Activated CD4-positive, alpha-beta T cell treated with anti-CD3 and anti-CD28 coated beads, Interleukin-2, amount 10 ng/mL, durations not matched to agents 24 days and 14 days (primary cell): ENCODE measurements at regions not wholly inside any gene's neighbourhood (a gene's known extent, or its start where the extent isn't known, plus 50 kb on each side); places are given as distances from the start of the nearest gene placed in this dataset.

Source experiments
- DNase-seq: peaks from one replicate; pipeline ENCODE4 v3.0.0; 2022
- H3K27ac Mint-ChIP-seq: one replicate; pipeline ENCODE4 v1.8.0; 2022; ENCODE audit warnings: mild to moderate bottlenecking, mixed read lengths
- H3K27me3 Mint-ChIP-seq: one replicate; pipeline ENCODE4 v1.8.0; 2022; ENCODE audit warnings: mixed read lengths
- H3K36me3 Mint-ChIP-seq: one replicate; pipeline ENCODE4 v1.8.0; 2022; ENCODE audit warnings: low read depth, mild to moderate bottlenecking, mixed read lengths
- H3K4me1 Mint-ChIP-seq: one replicate; pipeline ENCODE4 v1.8.0; 2021; ENCODE audit warnings: mixed read lengths
- H3K4me3 Mint-ChIP-seq: one replicate; pipeline ENCODE4 v1.8.0; 2022; ENCODE audit warnings: mild to moderate bottlenecking, moderate library complexity, mixed read lengths
- H3K9me3 Mint-ChIP-seq: one replicate; pipeline ENCODE4 v1.8.0; 2021; ENCODE audit warnings: mixed read lengths
- intact Hi-C: fragments of 100-400 bp; cut with micrococcal nuclease; formaldehyde crosslinking; loops from one replicate; pipeline ENCODE4 v1.15.1; 2023

GRCh38 chr13:73464758-73465616 is 406.2 kb downstream of the KLF5 start:
- no peaks in the 10 kb centered on the region for H3K36me3 Mint-ChIP-seq
- H3K4me3 Mint-ChIP-seq, result no peak overlapping the region
- no peak for DNase-seq
- no peak overlapping the region for H3K27ac Mint-ChIP-seq
- peaks cover 2% of the 10 kb centered on the region for H3K27me3 Mint-ChIP-seq
- intact Hi-C loops, result no loop called here
- H3K4me1 Mint-ChIP-seq, result no peaks in the 10 kb centered on the region
- peaks cover 10% of the 10 kb centered on the region for H3K9me3 Mint-ChIP-seq

- peaks cover 2% of the 10 kb centered on the region for H3K27me3 Mint-ChIP-seq
- peaks cover 8% of the 10 kb centered on the region for H3K9me3 Mint-ChIP-seq
- H3K4me1 Mint-ChIP-seq, result no peaks in the 10 kb centered on the region
- no peak overlapping the region for H3K4me3 Mint-ChIP-seq
- intact Hi-C loops, result no loop called here
- H3K36me3 Mint-ChIP-seq, result no peaks in the 10 kb centered on the region
- H3K27ac Mint-ChIP-seq, result no peak overlapping the region
- no peak for DNase-seq
Measured at GRCh38 chr13:73462241-73462640, 403.4 kb downstream of the KLF5 start.

- no peak overlapping the region for H3K4me3 Mint-ChIP-seq
- no peak overlapping the region for H3K27ac Mint-ChIP-seq
- no peaks in the 10 kb centered on the region for H3K36me3 Mint-ChIP-seq
- no peaks in the 10 kb centered on the region for H3K4me1 Mint-ChIP-seq
- no peaks in the 10 kb centered on the region for H3K9me3 Mint-ChIP-seq
- H3K27me3 Mint-ChIP-seq, result no peaks in the 10 kb centered on the region
- intact Hi-C loops, result no loop called here
- no peak for DNase-seq
Measured at GRCh38 chr13:73451221-73452029, 392.6 kb downstream of the KLF5 start.

- H3K4me3 Mint-ChIP-seq, result no peak overlapping the region
- no peak for DNase-seq
- H3K9me3 Mint-ChIP-seq, result peaks cover 4% of the 10 kb centered on the region
- no peaks in the 10 kb centered on the region for H3K27me3 Mint-ChIP-seq
- no peaks in the 10 kb centered on the region for H3K4me1 Mint-ChIP-seq
- H3K36me3 Mint-ChIP-seq, result no peaks in the 10 kb centered on the region
- intact Hi-C loops, result no loop called here
- no peak overlapping the region for H3K27ac Mint-ChIP-seq
Measured at GRCh38 chr13:73450583-73450982, 391.8 kb downstream of the KLF5 start.

GRCh38 chr13:73449252-73449651 is 390.4 kb downstream of the KLF5 start:
- no peaks in the 10 kb centered on the region for H3K36me3 Mint-ChIP-seq
- H3K9me3 Mint-ChIP-seq, result peaks cover 4% of the 10 kb centered on the region
- no peak overlapping the region for H3K4me3 Mint-ChIP-seq
- no peak for DNase-seq
- H3K27me3 Mint-ChIP-seq, result no peaks in the 10 kb centered on the region
- H3K4me1 Mint-ChIP-seq, result no peaks in the 10 kb centered on the region
- H3K27ac Mint-ChIP-seq, result no peak overlapping the region
- intact Hi-C loops, result no loop called here

GRCh38 chr13:73440296-73440895 is 381.6 kb downstream of the KLF5 start:
- H3K4me1 Mint-ChIP-seq, result no peaks in the 10 kb centered on the region
- H3K27me3 Mint-ChIP-seq, result no peaks in the 10 kb centered on the region
- H3K36me3 Mint-ChIP-seq, result peaks cover 2% of the 10 kb centered on the region
- intact Hi-C loops, result no loop called here
- no peak overlapping the region for H3K27ac Mint-ChIP-seq
- no peak overlapping the region for H3K4me3 Mint-ChIP-seq
- H3K9me3 Mint-ChIP-seq, result peaks cover 11% of the 10 kb centered on the region
- DNase-seq, result peak; percentile 58

GRCh38 chr13:73433890-73434289 is 375.1 kb downstream of the KLF5 start:
- H3K27me3 Mint-ChIP-seq, result no peaks in the 10 kb centered on the region
- no peak overlapping the region for H3K4me3 Mint-ChIP-seq
- no peak overlapping the region for H3K27ac Mint-ChIP-seq
- intact Hi-C loops, result no loop called here
- DNase-seq, result no peak
- peaks cover 2% of the 10 kb centered on the region for H3K4me1 Mint-ChIP-seq
- H3K9me3 Mint-ChIP-seq, result peaks cover 12% of the 10 kb centered on the region
- H3K36me3 Mint-ChIP-seq, result no peaks in the 10 kb centered on the region

- intact Hi-C loops, result no loop called here
- H3K36me3 Mint-ChIP-seq, result no peaks in the 10 kb centered on the region
- no peak overlapping the region for H3K4me3 Mint-ChIP-seq
- peaks cover 2% of the 10 kb centered on the region for H3K4me1 Mint-ChIP-seq
- H3K27ac Mint-ChIP-seq, result no peak overlapping the region
- peaks cover 12% of the 10 kb centered on the region for H3K9me3 Mint-ChIP-seq
- H3K27me3 Mint-ChIP-seq, result no peaks in the 10 kb centered on the region
- DNase-seq, result no peak
Measured at GRCh38 chr13:73433458-73433857, 374.7 kb downstream of the KLF5 start.

- H3K4me3 Mint-ChIP-seq, result no peak overlapping the region
- H3K9me3 Mint-ChIP-seq, result peaks cover 5% of the 10 kb centered on the region
- intact Hi-C loops, result no loop called here
- no peak overlapping the region for H3K27ac Mint-ChIP-seq
- no peaks in the 10 kb centered on the region for H3K36me3 Mint-ChIP-seq
- peaks cover 2% of the 10 kb centered on the region for H3K4me1 Mint-ChIP-seq
- H3K27me3 Mint-ChIP-seq, result no peaks in the 10 kb centered on the region
- DNase-seq, result no peak
Measured at GRCh38 chr13:73429701-73430100, 370.9 kb downstream of the KLF5 start.

GRCh38 chr13:73428706-73429105 is 369.9 kb downstream of the KLF5 start:
- intact Hi-C loops, result no loop called here
- Mint-ChIP-seq H3K9me3 (peaks cover 5% of the 10 kb centered on the region), H3K4me1 (no peaks in the 10 kb centered on the region)

GRCh38 chr13:73428137-73428536 is 369.3 kb downstream of the KLF5 start:
- Mint-ChIP-seq H3K9me3 (peaks cover 5% of the 10 kb centered on the region), H3K27me3 (no peaks in the 10 kb centered on the region), H3K4me3 (no peak overlapping the region), H3K36me3 (no peaks in the 10 kb centered on the region), H3K27ac (no peak overlapping the region), H3K4me1 (no peaks in the 10 kb centered on the region)
- no peak for DNase-seq
- intact Hi-C loops, result no loop called here

More at GRCh38 chr13:73428706-73429105, 369.9 kb downstream of the KLF5 start:
- H3K36me3 Mint-ChIP-seq, result no peaks in the 10 kb centered on the region
- no peak for DNase-seq
- no peaks in the 10 kb centered on the region for H3K27me3 Mint-ChIP-seq
- no peak overlapping the region for H3K27ac Mint-ChIP-seq
- no peak overlapping the region for H3K4me3 Mint-ChIP-seq

- H3K9me3 Mint-ChIP-seq, result no peaks in the 10 kb centered on the region
- no peak for DNase-seq
- no peaks in the 10 kb centered on the region for H3K4me1 Mint-ChIP-seq
- H3K4me3 Mint-ChIP-seq, result no peak overlapping the region
- no peaks in the 10 kb centered on the region for H3K27me3 Mint-ChIP-seq
- H3K36me3 Mint-ChIP-seq, result no peaks in the 10 kb centered on the region
- intact Hi-C loops, result no loop called here
- no peak overlapping the region for H3K27ac Mint-ChIP-seq
Measured at GRCh38 chr13:73422973-73423372, 364.2 kb downstream of the KLF5 start.

- H3K9me3 Mint-ChIP-seq, result no peaks in the 10 kb centered on the region
- H3K4me3 Mint-ChIP-seq, result no peak overlapping the region
- H3K27ac Mint-ChIP-seq, result no peak overlapping the region
- intact Hi-C loops, result no loop called here
- DNase-seq, result no peak
- H3K4me1 Mint-ChIP-seq, result no peaks in the 10 kb centered on the region
- H3K36me3 Mint-ChIP-seq, result no peaks in the 10 kb centered on the region
- no peaks in the 10 kb centered on the region for H3K27me3 Mint-ChIP-seq
Measured at GRCh38 chr13:73421310-73421912, 362.6 kb downstream of the KLF5 start.

GRCh38 chr13:73419186-73419585 is 360.4 kb downstream of the KLF5 start:
- Mint-ChIP-seq H3K36me3 (no peaks in the 10 kb centered on the region), H3K27me3 (peaks cover 4% of the 10 kb centered on the region), H3K9me3 (no peaks in the 10 kb centered on the region), H3K27ac (no peak overlapping the region), H3K4me1 (no peaks in the 10 kb centered on the region), H3K4me3 (no peak overlapping the region)
- intact Hi-C loops, result loop anchor here (5.0 kb wide), 1 partner anchor 577 kb away; no protein-coding TSS in a partner anchor
- no peak for DNase-seq
